ENCODE measurements at regions not wholly inside any gene's neighbourhood (a gene's known extent, or its start where the extent isn't known, plus 50 kb on each side); places are given as distances from the start of the nearest gene placed in this dataset.

DNA sequence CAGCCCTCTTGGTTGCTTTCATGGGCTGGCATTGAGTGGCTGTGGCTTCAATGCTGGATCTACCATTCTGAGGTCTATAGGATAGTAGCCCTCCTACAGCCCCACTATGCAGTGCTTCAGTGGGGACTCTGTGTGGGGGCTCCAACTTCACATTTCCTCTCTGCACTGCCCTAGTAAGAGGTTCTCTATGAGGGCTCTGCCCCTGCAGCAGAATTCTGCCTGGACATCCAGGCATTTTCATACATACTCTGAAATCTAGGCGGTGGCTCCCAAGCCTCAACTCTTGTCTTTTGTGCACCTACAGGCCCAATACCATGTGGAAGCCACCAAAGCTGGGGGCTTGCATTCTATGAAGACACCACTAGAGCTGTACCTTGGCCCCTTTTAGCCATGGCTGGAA is 195.8 kb downstream of the IGSF11 start:
- Histone ChIP-seq H3K9ac (ENCODE audit: low read length) (no peak overlapping the region), H3F3A (ENCODE audit: low read length, unreplicated experiment) (no peaks in the 10 kb centered on the region), H3K27me3 (ENCODE audit: low read length) (no peaks in the 10 kb centered on the region), H4K20me1 (ENCODE audit: low read length) (no peaks in the 10 kb centered on the region), H3K9me3 (ENCODE audit: low read length) (no peaks in the 10 kb centered on the region), H3K36me3 (ENCODE audit: low read depth, low read length) (no peaks in the 10 kb centered on the region), H3K4me1 (ENCODE audit: insufficient read depth, low read length) (no peaks in the 10 kb centered on the region), H2AFZ (ENCODE audit: low read length) (no peak overlapping the region), H3K79me2 (ENCODE audit: low read length) (no peaks in the 10 kb centered on the region), H3K4me3 (ENCODE audit: low read length) (no peak overlapping the region), H3K4me2 (ENCODE audit: low read length) (no peak overlapping the region), H3K27ac (ENCODE audit: low read length) (no peak overlapping the region), H3K9me2 (replicated peaks; ENCODE audit: low read length) (no peaks in the 10 kb centered on the region)
- no peak for TF ChIP-seq EZH2 (IDR thresholded peaks at IDR 0.05; ENCODE audit: low read length, unreplicated experiment)
- no peak for TF ChIP-seq EZH2phosphoT487 (IDR thresholded peaks at IDR 0.05; ENCODE audit: borderline replicate concordance, low read length)
- TF ChIP-seq, protein P1, sequence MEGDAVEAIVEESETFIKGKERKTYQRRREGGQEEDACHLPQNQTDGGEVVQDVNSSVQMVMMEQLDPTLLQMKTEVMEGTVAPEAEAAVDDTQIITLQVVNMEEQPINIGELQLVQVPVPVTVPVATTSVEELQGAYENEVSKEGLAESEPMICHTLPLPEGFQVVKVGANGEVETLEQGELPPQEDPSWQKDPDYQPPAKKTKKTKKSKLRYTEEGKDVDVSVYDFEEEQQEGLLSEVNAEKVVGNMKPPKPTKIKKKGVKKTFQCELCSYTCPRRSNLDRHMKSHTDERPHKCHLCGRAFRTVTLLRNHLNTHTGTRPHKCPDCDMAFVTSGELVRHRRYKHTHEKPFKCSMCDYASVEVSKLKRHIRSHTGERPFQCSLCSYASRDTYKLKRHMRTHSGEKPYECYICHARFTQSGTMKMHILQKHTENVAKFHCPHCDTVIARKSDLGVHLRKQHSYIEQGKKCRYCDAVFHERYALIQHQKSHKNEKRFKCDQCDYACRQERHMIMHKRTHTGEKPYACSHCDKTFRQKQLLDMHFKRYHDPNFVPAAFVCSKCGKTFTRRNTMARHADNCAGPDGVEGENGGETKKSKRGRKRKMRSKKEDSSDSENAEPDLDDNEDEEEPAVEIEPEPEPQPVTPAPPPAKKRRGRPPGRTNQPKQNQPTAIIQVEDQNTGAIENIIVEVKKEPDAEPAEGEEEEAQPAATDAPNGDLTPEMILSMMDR (conservative IDR thresholded peaks at IDR 0.05; ENCODE audit: low read depth, low read length) = no peak
- no peak for DNase-seq
- no TSS peak for BruUV-seq (replicated peaks)
- intact Hi-C loops (cut with micrococcal nuclease) = no loop called here
- no peak for ATAC-seq
- CTCF ChIA-PET = no interaction called here
- POLR2A ChIA-PET (ENCODE audit: unreplicated experiment) = no interaction called here

DNA sequence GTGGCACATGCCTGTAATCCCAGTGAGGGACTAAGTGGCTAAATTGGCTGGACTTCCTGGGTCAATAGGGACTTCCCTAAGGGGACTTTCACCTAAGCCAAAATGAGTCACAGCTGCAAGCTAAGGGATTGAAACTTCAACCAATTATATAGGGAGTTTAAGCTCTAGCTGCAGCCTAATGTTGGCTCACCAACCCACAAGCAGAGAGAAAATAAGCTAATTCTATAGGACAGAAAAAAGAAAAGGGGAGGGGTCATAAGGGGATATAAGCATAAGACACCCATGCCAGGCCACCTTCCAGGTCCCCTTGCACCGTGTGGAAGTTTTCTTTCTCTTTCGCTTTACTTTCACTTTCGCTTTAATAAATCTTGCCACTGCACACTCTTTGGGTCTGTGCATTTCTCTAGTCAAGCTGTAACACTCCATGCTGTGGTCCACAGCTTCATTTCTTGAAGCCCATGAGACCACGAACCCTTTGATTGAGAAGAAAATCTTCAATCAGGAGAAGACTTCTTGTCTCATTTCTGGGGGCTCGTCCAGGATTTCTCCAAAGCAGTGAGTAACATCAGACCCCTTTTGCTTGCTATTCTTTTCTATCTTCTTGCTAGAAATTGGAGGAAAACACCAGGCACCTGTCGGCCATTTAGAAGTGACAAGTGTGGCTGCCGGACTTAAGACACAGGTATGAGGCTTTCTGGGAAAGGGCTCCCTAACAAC is 192.3 kb downstream of the IGSF11 start:
- H3K4me2 ChIP-seq (ENCODE audit: low read length) = peak overlapping the region; percentile 80

DNA sequence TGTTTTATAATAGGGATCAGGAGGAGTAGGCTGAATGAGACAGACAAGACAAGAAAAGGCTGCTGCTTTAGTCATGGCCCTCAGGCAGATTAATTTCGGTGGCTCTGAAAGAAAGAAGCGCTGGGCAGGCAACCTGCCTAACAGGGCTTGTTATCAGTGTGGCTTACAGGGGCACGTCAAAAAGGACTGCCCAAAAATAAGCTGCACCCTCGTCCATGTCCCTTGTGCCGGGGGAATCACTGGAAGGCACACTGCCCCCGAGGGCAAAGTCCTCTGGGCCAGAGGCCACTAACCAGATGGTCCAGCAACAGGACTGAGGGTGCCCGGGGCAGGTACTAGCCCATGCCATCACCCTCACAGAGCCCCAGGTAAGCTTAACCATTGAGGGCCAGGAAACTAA is 188.5 kb downstream of the IGSF11 start:
- no peak overlapping the region for H3K4me3 ChIP-seq (ENCODE audit: low read length)
- BruUV-seq (replicated peaks) = no TSS peak

More for the DNA sequence above, 192.3 kb downstream of the IGSF11 start:
- Histone ChIP-seq H3K27me3 (ENCODE audit: low read length) (no peaks in the 10 kb centered on the region), H3K4me3 (ENCODE audit: low read length) (peak overlapping the region; percentile 63), H3K4me1 (ENCODE audit: insufficient read depth, low read length) (no peaks in the 10 kb centered on the region), H3K79me2 (ENCODE audit: low read length) (no peaks in the 10 kb centered on the region), H4K20me1 (ENCODE audit: low read length) (no peaks in the 10 kb centered on the region), H3K9me3 (ENCODE audit: low read length) (no peaks in the 10 kb centered on the region), H3K9me2 (replicated peaks; ENCODE audit: low read length) (no peaks in the 10 kb centered on the region), H3F3A (ENCODE audit: low read length, unreplicated experiment) (no peaks in the 10 kb centered on the region), H2AFZ (ENCODE audit: low read length) (peak overlapping the region; percentile 70), H3K27ac (ENCODE audit: low read length) (no peak overlapping the region), H3K9ac (ENCODE audit: low read length) (no peak overlapping the region), H3K36me3 (ENCODE audit: low read depth, low read length) (no peaks in the 10 kb centered on the region)
- DNase-seq (peak; percentile 55), ATAC-seq (no peak; the same call in 1 of the 2 replicates)
- ChIA-PET POLR2A (ENCODE audit: unreplicated experiment) (interaction anchor here (0.7 kb wide), 1 partner anchor 1253 kb away, joined by 6 read pairs; no protein-coding TSS in a partner anchor), CTCF (no interaction called here)
- BruUV-seq (replicated peaks) = no TSS peak
- intact Hi-C loops (cut with micrococcal nuclease) = no loop called here
- no peak for TF ChIP-seq EZH2phosphoT487 (IDR thresholded peaks at IDR 0.05; ENCODE audit: borderline replicate concordance, low read length)
- TF ChIP-seq, protein P1 (conservative IDR thresholded peaks at IDR 0.05; ENCODE audit: low read depth, low read length) = no peak
- no peak for TF ChIP-seq EZH2 (IDR thresholded peaks at IDR 0.05; ENCODE audit: low read length, unreplicated experiment)

More for the DNA sequence above, 188.5 kb downstream of the IGSF11 start:
- no peaks in the 10 kb centered on the region for H3K27me3 ChIP-seq (ENCODE audit: low read length)
- H3K36me3 ChIP-seq (ENCODE audit: low read depth, low read length) = no peaks in the 10 kb centered on the region
- H3K9me3 ChIP-seq (ENCODE audit: low read length) = no peaks in the 10 kb centered on the region
- TF ChIP-seq, protein P1 (conservative IDR thresholded peaks at IDR 0.05; ENCODE audit: low read depth, low read length) = no peak
- H3K27ac ChIP-seq (ENCODE audit: low read length) = no peak overlapping the region
- no peak for ATAC-seq
- no peaks in the 10 kb centered on the region for H4K20me1 ChIP-seq (ENCODE audit: low read length)
- no peaks in the 10 kb centered on the region for H3F3A ChIP-seq (ENCODE audit: low read length, unreplicated experiment)
- DNase-seq = no peak
- intact Hi-C loops (cut with micrococcal nuclease) = no loop called here
- no peak overlapping the region for H3K4me2 ChIP-seq (ENCODE audit: low read length)
- H3K9me2 ChIP-seq (replicated peaks; ENCODE audit: low read length) = no peaks in the 10 kb centered on the region
- CTCF ChIA-PET = no interaction called here
- H2AFZ ChIP-seq (ENCODE audit: low read length) = no peak overlapping the region
- H3K4me1 ChIP-seq (ENCODE audit: insufficient read depth, low read length) = no peaks in the 10 kb centered on the region
- no peak overlapping the region for H3K9ac ChIP-seq (ENCODE audit: low read length)
- POLR2A ChIA-PET (ENCODE audit: unreplicated experiment) = no interaction called here
- H3K79me2 ChIP-seq (ENCODE audit: low read length) = no peaks in the 10 kb centered on the region

Measured in PC-3 (cell line).